ENCODE measurements at regions not wholly inside any gene's neighbourhood (a gene's known extent, or its start where the extent isn't known, plus 50 kb on each side); places are given as distances from the start of the nearest gene placed in this dataset.

DNA sequence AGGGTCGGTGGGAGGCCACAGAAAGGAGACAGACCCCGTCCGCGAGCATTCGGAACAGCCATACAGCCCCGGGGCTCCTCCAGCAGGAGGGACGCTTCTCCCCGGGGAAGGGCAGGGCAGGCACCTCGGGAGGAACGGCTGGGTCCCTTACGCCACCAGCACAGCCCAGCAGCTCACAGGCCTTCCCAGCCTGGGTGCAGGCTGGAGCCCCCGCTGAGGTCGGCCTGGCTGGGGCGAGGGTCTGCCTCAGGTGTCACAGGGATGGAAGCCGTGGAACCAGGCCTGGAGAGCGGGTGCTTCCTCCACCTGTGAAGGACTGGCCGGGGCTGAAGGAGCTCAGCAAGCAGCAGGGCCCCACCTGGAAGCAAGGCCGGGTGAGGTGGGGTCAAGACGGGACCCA is 732.3 kb downstream of the BRD1 start:
- Histone ChIP-seq H3K4me1 (ENCODE audit: insufficient read depth) (no peaks in the 10 kb centered on the region), H3K36me3 (ENCODE audit: low read depth) (no peaks in the 10 kb centered on the region), H2AFZ (no peak overlapping the region), H3K27ac (no peak overlapping the region), H3K27me3 (replicated peaks; ENCODE audit: insufficient read depth) (no peaks in the 10 kb centered on the region), H3K9me3 (ENCODE audit: low read depth) (no peaks in the 10 kb centered on the region), H3K79me2 (ENCODE audit: insufficient read depth) (no peaks in the 10 kb centered on the region), H4K20me1 (ENCODE audit: insufficient read depth) (no peaks in the 10 kb centered on the region), H3K9me2 (ENCODE audit: insufficient read depth) (no peaks in the 10 kb centered on the region), H3K4me3 (no peak overlapping the region), H3F3A (ENCODE audit: insufficient read depth) (no peaks in the 10 kb centered on the region), H3K9ac (no peak overlapping the region), H3K4me2 (ENCODE audit: unreplicated experiment) (no peak overlapping the region)
- no peak for TF ChIP-seq EZH2 (IDR thresholded peaks at IDR 0.05; ENCODE audit: insufficient read depth, poor library complexity, severe bottlenecking)
- no peak for TF ChIP-seq EZH2phosphoT487 (IDR thresholded peaks at IDR 0.05; ENCODE audit: insufficient read depth, low read depth)
- DNase-seq: no peak
- WGBS, 2 experiments (ENCODE audit: low coverage in 1 of 2, low lambda C conversion rate in 2 of 2, missing lambda C conversion rate in 2 of 2): 75 to 80% methylated on average over 18 to 19 of the region's 19 CpGs
- in situ Hi-C loops (cut with MboI): no loop called here

- WGBS, 2 experiments (ENCODE audit: low coverage in 1 of 2, low lambda C conversion rate in 2 of 2, missing lambda C conversion rate in 2 of 2): 57% methylated on average over 18 of the region's 18 CpGs
- H3K36me3 ChIP-seq (ENCODE audit: low read depth): no peaks in the 10 kb centered on the region
- H3F3A ChIP-seq (ENCODE audit: insufficient read depth): no peaks in the 10 kb centered on the region
- in situ Hi-C loops (cut with MboI): no loop called here
- no peaks in the 10 kb centered on the region for H3K9me2 ChIP-seq (ENCODE audit: insufficient read depth)
- TF ChIP-seq EZH2 (IDR thresholded peaks at IDR 0.05; ENCODE audit: insufficient read depth, poor library complexity, severe bottlenecking) (no peak), EZH2phosphoT487 (IDR thresholded peaks at IDR 0.05; ENCODE audit: insufficient read depth, low read depth) (no peak)
- no peaks in the 10 kb centered on the region for H3K79me2 ChIP-seq (ENCODE audit: insufficient read depth)
- H4K20me1 ChIP-seq (ENCODE audit: insufficient read depth): no peaks in the 10 kb centered on the region
- no peak overlapping the region for H3K4me3 ChIP-seq
- no peaks in the 10 kb centered on the region for H3K4me1 ChIP-seq (ENCODE audit: insufficient read depth)
- no peak overlapping the region for H3K4me2 ChIP-seq (ENCODE audit: unreplicated experiment)
- no peak overlapping the region for H2AFZ ChIP-seq
- no peak overlapping the region for H3K27ac ChIP-seq
- no peak for DNase-seq
- H3K9ac ChIP-seq: no peak overlapping the region
- H3K9me3 ChIP-seq (ENCODE audit: low read depth): no peaks in the 10 kb centered on the region
- no peaks in the 10 kb centered on the region for H3K27me3 ChIP-seq (replicated peaks; ENCODE audit: insufficient read depth)
Measured at GRCh38 chr22:49094858-49095257, 732.8 kb downstream of the BRD1 start.

GRCh38 chr22:49094151-49094550 is 733.5 kb downstream of the BRD1 start:
- in situ Hi-C loops (cut with MboI): no loop called here

DNA sequence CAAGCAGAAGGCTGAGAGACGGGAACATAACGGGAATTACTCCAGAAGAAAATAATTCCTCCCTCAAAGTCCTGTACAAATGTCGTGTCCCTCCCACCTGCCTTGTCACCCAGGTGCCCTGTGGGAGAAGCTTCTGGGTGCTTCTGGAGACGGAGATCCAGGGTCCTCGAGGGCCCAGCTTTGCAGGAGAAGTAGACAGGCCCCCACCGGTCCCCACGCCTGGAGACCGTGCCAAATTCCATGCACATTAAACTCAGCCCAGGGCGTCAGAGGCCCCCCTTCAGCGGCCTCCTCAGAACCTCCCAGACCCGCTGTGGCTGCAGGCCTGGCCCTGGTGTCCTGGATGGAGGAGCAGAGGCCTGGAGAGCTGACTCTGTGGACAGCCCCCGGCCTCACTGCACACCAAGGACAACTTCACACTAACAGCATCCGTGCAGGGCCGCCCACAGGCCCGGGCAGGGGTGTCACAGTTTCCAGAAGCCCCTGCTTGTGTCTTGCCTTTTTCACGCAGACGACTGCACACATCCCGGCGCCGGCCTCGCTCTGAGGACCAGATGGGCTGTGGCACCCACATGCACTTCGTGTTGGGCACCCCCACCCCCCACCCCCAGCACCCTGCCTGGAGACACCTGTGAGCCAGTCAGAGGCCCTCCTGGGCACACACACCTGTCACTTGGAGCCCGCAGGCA is 734.3 kb downstream of the BRD1 start:
- Histone ChIP-seq H3K79me2 (ENCODE audit: insufficient read depth) (no peaks in the 10 kb centered on the region), H3F3A (ENCODE audit: insufficient read depth) (no peaks in the 10 kb centered on the region), H3K27me3 (replicated peaks; ENCODE audit: insufficient read depth) (no peaks in the 10 kb centered on the region), H3K4me1 (ENCODE audit: insufficient read depth) (no peaks in the 10 kb centered on the region), H3K4me3 (no peak overlapping the region), H3K9me3 (ENCODE audit: low read depth) (no peaks in the 10 kb centered on the region), H3K9me2 (ENCODE audit: insufficient read depth) (no peaks in the 10 kb centered on the region), H3K27ac (no peak overlapping the region), H3K36me3 (ENCODE audit: low read depth) (no peaks in the 10 kb centered on the region), H2AFZ (no peak overlapping the region), H4K20me1 (ENCODE audit: insufficient read depth) (no peaks in the 10 kb centered on the region), H3K9ac (no peak overlapping the region), H3K4me2 (ENCODE audit: unreplicated experiment) (no peak overlapping the region)
- TF ChIP-seq EZH2 (IDR thresholded peaks at IDR 0.05; ENCODE audit: insufficient read depth, poor library complexity, severe bottlenecking): no peak
- TF ChIP-seq EZH2phosphoT487 (IDR thresholded peaks at IDR 0.05; ENCODE audit: insufficient read depth, low read depth): no peak
- DNase-seq: no peak
- in situ Hi-C loops (cut with MboI): no loop called here
- WGBS, 2 experiments (ENCODE audit: low coverage in 1 of 2, low lambda C conversion rate in 2 of 2, missing lambda C conversion rate in 2 of 2): 52 to 53% methylated on average over 19 to 23 of the region's 23 CpGs

More at GRCh38 chr22:49094151-49094550, 733.5 kb downstream of the BRD1 start:
- H4K20me1 ChIP-seq (ENCODE audit: insufficient read depth): no peaks in the 10 kb centered on the region
- H3K4me2 ChIP-seq (ENCODE audit: unreplicated experiment): no peak overlapping the region
- H3K79me2 ChIP-seq (ENCODE audit: insufficient read depth): no peaks in the 10 kb centered on the region
- 60 to 70% methylated on average over 6 to 7 of the region's 7 CpGs for WGBS, 2 experiments (ENCODE audit: low coverage in 1 of 2, low lambda C conversion rate in 2 of 2, missing lambda C conversion rate in 2 of 2)
- H3K27me3 ChIP-seq (replicated peaks; ENCODE audit: insufficient read depth): no peaks in the 10 kb centered on the region
- no peaks in the 10 kb centered on the region for H3K4me1 ChIP-seq (ENCODE audit: insufficient read depth)
- TF ChIP-seq EZH2 (IDR thresholded peaks at IDR 0.05; ENCODE audit: insufficient read depth, poor library complexity, severe bottlenecking) (no peak), EZH2phosphoT487 (IDR thresholded peaks at IDR 0.05; ENCODE audit: insufficient read depth, low read depth) (no peak)
- no peaks in the 10 kb centered on the region for H3F3A ChIP-seq (ENCODE audit: insufficient read depth)
- H3K36me3 ChIP-seq (ENCODE audit: low read depth): no peaks in the 10 kb centered on the region
- DNase-seq: no peak
- no peak overlapping the region for H2AFZ ChIP-seq
- no peak overlapping the region for H3K27ac ChIP-seq
- H3K9ac ChIP-seq: no peak overlapping the region
- no peaks in the 10 kb centered on the region for H3K9me2 ChIP-seq (ENCODE audit: insufficient read depth)
- no peaks in the 10 kb centered on the region for H3K9me3 ChIP-seq (ENCODE audit: low read depth)
- no peak overlapping the region for H3K4me3 ChIP-seq
